Keratinocyte (primary cell): ENCODE measurements at regions not wholly inside any gene's neighbourhood (a gene's known extent, or its start where the extent isn't known, plus 50 kb on each side); places are given as distances from the start of the nearest gene placed in this dataset.

ENCODE experiments used
- CTCF ChIP-seq, 3 experiments: IDR thresholded peaks in 1 of 3; conservative IDR thresholded peaks in 1 of 3; optimal IDR thresholded peaks in 1 of 3; 2 replicates in 2 of 3; 3 replicates in 1 of 3; pipeline versions ENCODE3 to v1.5.1; 2011; ENCODE audit warnings: low read length in 3 of 3, mild to moderate bottlenecking in 3 of 3, moderate library complexity in 2 of 3, control low read depth in 1 of 3, inconsistent platforms in 1 of 3; ENCODE audit not compliant: insufficient read depth in 2 of 3; ENCODE audit errors: extremely low read depth in 1 of 3
- EZH2 ChIP-seq: IDR thresholded peaks from one replicate; pipeline ENCODE4 v1.6.1; 2012; ENCODE audit warnings: inconsistent platforms, mild to moderate bottlenecking, low read length, moderate library complexity

GRCh38 chr2:125543968-125544514, 1111.9 kb upstream of the GYPC start:
- no peak for TF ChIP-seq CTCF (optimal IDR thresholded peaks at IDR 0.05 in 1 of 3, IDR thresholded peaks at IDR 0.05 in 1 of 3, conservative IDR thresholded peaks at IDR 0.05 in 1 of 3; ENCODE audit: extremely low read depth in 1 of 3, insufficient read depth in 2 of 3, low read length in 3 of 3)
- no peak for TF ChIP-seq EZH2
